ENCODE measurements at regions not wholly inside any gene's neighbourhood (a gene's known extent, or its start where the extent isn't known, plus 50 kb on each side); places are given as distances from the start of the nearest gene placed in this dataset.

DNA sequence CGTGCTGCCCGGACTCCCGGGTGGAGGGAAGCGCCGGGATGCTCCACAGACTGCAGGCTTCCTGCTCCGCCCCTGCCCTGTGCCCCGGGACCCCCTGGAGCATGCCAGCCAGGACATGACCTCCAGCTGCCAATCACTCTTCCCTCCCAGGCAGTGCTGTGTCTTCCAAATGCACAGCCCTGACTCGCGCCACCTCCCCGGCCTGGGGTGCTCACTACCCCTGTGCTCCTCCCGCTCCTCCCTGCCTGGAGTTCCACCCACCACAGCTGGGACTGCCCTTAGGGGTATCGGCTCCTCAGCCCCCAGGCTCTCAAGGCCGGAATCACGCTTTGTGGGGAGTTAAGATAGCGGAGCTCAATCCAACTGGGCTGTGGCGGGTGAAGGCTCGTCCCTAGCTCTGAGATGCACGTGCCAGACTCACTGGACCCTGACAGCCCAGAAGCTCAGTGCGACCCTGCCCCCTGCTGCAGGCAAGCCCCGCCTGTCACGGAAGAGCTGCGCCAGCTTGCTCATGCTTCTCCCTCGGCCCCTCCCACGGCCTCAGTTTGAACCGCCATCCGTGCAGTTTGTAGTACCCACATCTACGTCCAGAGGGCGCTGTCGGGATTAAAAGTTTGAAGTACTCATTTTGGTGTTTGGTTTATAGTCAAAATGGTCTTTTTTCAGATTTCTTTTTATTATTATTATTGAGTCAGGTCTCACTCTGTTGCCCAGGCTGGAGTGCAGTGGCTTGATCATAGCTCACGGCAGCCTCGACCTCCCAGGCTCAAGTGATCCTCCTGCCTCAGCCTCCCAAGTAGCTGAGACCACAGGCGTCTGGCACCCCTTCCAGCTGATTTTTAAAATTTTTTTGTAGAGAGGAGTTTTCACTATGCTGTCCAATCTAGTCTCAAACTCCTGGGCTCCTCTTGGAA lies 142.5 kb upstream of the TCERG1L start:
- Histone ChIP-seq H3K27me3 (ENCODE audit: control insufficient read depth, low read length) (no peaks in the 10 kb centered on the region), H3K9me3 (ENCODE audit: control insufficient read depth, insufficient read depth, low read length) (no peaks in the 10 kb centered on the region), H3K79me2 (ENCODE audit: control insufficient read depth, low read length) (no peaks in the 10 kb centered on the region), H3K9me2 (replicated peaks; ENCODE audit: control insufficient read depth, low read length) (no peaks in the 10 kb centered on the region), H3K4me3 (ENCODE audit: low read length) (no peak overlapping the region), H3F3A (ENCODE audit: control insufficient read depth, insufficient read depth) (no peaks in the 10 kb centered on the region), H3K4me2 (ENCODE audit: low read length) (no peak overlapping the region), H3K4me1 (ENCODE audit: control insufficient read depth, low read length) (no peaks in the 10 kb centered on the region), H3K36me3 (ENCODE audit: control insufficient read depth, low read length) (no peaks in the 10 kb centered on the region), H4K20me1 (ENCODE audit: control insufficient read depth, insufficient read depth, low read depth, low read length) (no peaks in the 10 kb centered on the region), H3K27ac (ENCODE audit: low read depth, low read length) (no peak overlapping the region)
- TF ChIP-seq, protein P1, sequence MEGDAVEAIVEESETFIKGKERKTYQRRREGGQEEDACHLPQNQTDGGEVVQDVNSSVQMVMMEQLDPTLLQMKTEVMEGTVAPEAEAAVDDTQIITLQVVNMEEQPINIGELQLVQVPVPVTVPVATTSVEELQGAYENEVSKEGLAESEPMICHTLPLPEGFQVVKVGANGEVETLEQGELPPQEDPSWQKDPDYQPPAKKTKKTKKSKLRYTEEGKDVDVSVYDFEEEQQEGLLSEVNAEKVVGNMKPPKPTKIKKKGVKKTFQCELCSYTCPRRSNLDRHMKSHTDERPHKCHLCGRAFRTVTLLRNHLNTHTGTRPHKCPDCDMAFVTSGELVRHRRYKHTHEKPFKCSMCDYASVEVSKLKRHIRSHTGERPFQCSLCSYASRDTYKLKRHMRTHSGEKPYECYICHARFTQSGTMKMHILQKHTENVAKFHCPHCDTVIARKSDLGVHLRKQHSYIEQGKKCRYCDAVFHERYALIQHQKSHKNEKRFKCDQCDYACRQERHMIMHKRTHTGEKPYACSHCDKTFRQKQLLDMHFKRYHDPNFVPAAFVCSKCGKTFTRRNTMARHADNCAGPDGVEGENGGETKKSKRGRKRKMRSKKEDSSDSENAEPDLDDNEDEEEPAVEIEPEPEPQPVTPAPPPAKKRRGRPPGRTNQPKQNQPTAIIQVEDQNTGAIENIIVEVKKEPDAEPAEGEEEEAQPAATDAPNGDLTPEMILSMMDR (IDR thresholded peaks at IDR 0.05; ENCODE audit: low read depth, low read length, poor library complexity, severe bottlenecking), result peak; percentile 73
- no peak for TF ChIP-seq EZH2phosphoT487 (IDR thresholded peaks at IDR 0.05; ENCODE audit: borderline replicate concordance, low read length)

DNA sequence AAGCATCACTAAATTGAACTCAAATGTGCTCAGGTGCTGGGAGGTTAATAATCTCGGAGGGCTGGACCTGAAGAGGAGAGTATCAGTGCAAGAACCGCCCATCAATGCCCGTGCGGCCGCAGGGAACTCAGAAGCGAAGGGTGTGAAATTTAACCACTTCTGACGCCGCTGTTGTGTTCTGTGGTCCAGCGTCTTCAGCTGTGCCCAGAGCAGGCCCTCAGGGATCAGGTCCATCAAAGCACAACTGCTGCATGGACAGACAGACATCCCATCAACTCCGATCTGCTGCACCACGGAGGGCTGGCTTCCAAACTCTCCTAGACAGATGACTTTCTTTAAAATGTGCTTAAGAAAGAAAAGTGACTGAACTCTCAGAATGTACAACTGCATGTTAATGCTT lies 144.9 kb upstream of the TCERG1L start:
- Histone ChIP-seq H3K9me3 (ENCODE audit: control insufficient read depth, insufficient read depth, low read length) (no peaks in the 10 kb centered on the region), H4K20me1 (ENCODE audit: control insufficient read depth, insufficient read depth, low read depth, low read length) (no peaks in the 10 kb centered on the region), H3K4me1 (ENCODE audit: control insufficient read depth, low read length) (no peaks in the 10 kb centered on the region), H3K27ac (ENCODE audit: low read depth, low read length) (no peak overlapping the region), H3K9me2 (replicated peaks; ENCODE audit: control insufficient read depth, low read length) (no peaks in the 10 kb centered on the region), H3K4me3 (ENCODE audit: low read length) (no peak overlapping the region), H3K36me3 (ENCODE audit: control insufficient read depth, low read length) (no peaks in the 10 kb centered on the region), H3K79me2 (ENCODE audit: control insufficient read depth, low read length) (no peaks in the 10 kb centered on the region), H3K27me3 (ENCODE audit: control insufficient read depth, low read length) (no peaks in the 10 kb centered on the region), H3K4me2 (ENCODE audit: low read length) (no peak overlapping the region), H3F3A (ENCODE audit: control insufficient read depth, insufficient read depth) (no peaks in the 10 kb centered on the region)
- TF ChIP-seq EZH2phosphoT487 (IDR thresholded peaks at IDR 0.05; ENCODE audit: borderline replicate concordance, low read length), result no peak

DNA sequence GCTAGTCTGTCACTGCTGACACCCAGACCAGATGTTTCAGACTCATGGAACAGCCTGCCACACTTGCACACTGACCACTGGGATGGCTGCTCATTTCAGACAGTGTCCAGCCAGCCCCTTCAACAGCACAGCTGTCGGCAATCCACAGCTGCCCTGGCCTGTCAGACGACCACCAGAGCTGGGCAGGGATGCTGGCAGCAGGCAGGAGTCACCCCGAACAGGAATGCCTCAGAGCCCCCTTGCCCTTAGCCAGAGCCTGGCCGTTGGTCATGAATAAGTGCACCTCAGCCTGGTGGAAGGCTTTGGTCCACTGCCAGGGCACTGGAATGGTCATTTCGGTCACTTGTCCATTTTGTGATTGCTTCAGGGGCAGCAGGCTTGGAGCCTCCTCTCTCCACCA lies 149.6 kb upstream of the TCERG1L start:
- TF ChIP-seq, protein P1 (IDR thresholded peaks at IDR 0.05; ENCODE audit: low read depth, low read length, poor library complexity, severe bottlenecking), result no peak
- no peak for TF ChIP-seq EZH2phosphoT487 (IDR thresholded peaks at IDR 0.05; ENCODE audit: borderline replicate concordance, low read length)
- no peaks in the 10 kb centered on the region for H4K20me1 ChIP-seq (ENCODE audit: control insufficient read depth, insufficient read depth, low read depth, low read length)
- no peaks in the 10 kb centered on the region for H3K27me3 ChIP-seq (ENCODE audit: control insufficient read depth, low read length)
- no peak overlapping the region for H3K4me2 ChIP-seq (ENCODE audit: low read length)
- no peak overlapping the region for H3K27ac ChIP-seq (ENCODE audit: low read depth, low read length)
- H3K4me1 ChIP-seq (ENCODE audit: control insufficient read depth, low read length), result no peaks in the 10 kb centered on the region
- no peaks in the 10 kb centered on the region for H3K9me2 ChIP-seq (replicated peaks; ENCODE audit: control insufficient read depth, low read length)
- H3K9me3 ChIP-seq (ENCODE audit: control insufficient read depth, insufficient read depth, low read length), result no peaks in the 10 kb centered on the region
- no peak overlapping the region for H3K4me3 ChIP-seq (ENCODE audit: low read length)
- H3F3A ChIP-seq (ENCODE audit: control insufficient read depth, insufficient read depth), result no peaks in the 10 kb centered on the region
- H3K79me2 ChIP-seq (ENCODE audit: control insufficient read depth, low read length), result no peaks in the 10 kb centered on the region
- no peaks in the 10 kb centered on the region for H3K36me3 ChIP-seq (ENCODE audit: control insufficient read depth, low read length)

DNA sequence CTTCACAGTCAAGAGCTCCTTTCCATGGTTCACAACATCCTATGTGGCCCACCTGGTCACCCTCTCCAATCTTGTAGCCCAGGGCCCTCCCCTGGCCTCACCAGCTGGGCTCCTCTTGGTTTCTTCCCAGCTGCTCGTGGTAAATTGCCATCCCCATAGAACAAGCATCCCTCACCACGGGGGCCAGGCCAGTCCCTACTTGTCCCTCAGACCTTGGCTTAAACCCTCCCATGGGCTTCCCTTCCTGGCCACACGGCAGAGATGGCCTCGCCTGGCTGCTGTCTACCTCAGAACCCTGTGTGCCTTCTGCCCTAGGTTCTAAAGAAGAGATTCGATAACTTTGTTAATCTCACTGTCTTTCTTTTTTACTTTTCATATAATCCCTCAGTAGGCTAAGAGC lies 153.3 kb upstream of the TCERG1L start:
- Histone ChIP-seq H4K20me1 (ENCODE audit: control insufficient read depth, insufficient read depth, low read depth, low read length) (no peaks in the 10 kb centered on the region), H3F3A (ENCODE audit: control insufficient read depth, insufficient read depth) (no peaks in the 10 kb centered on the region), H3K9me2 (replicated peaks; ENCODE audit: control insufficient read depth, low read length) (no peaks in the 10 kb centered on the region), H3K4me1 (ENCODE audit: control insufficient read depth, low read length) (no peaks in the 10 kb centered on the region), H3K27me3 (ENCODE audit: control insufficient read depth, low read length) (no peaks in the 10 kb centered on the region), H3K79me2 (ENCODE audit: control insufficient read depth, low read length) (no peaks in the 10 kb centered on the region), H3K36me3 (ENCODE audit: control insufficient read depth, low read length) (no peaks in the 10 kb centered on the region), H3K27ac (ENCODE audit: low read depth, low read length) (no peak overlapping the region), H3K4me2 (ENCODE audit: low read length) (no peak overlapping the region), H3K9me3 (ENCODE audit: control insufficient read depth, insufficient read depth, low read length) (no peaks in the 10 kb centered on the region), H3K4me3 (ENCODE audit: low read length) (no peak overlapping the region)
- TF ChIP-seq, protein P1 (IDR thresholded peaks at IDR 0.05; ENCODE audit: low read depth, low read length, poor library complexity, severe bottlenecking), result no peak
- no peak for TF ChIP-seq EZH2phosphoT487 (IDR thresholded peaks at IDR 0.05; ENCODE audit: borderline replicate concordance, low read length)

Data from DOHH2 (cell line).